ENCODE measurements at regions not wholly inside any gene's neighbourhood (a gene's known extent, or its start where the extent isn't known, plus 50 kb on each side); places are given as distances from the start of the nearest gene placed in this dataset.
"Not testable (repeated sequence)": the region's sequence is repeated elsewhere in the genome, so short reads cannot be mapped to it uniquely, and the experiment has no call there.

DNA sequence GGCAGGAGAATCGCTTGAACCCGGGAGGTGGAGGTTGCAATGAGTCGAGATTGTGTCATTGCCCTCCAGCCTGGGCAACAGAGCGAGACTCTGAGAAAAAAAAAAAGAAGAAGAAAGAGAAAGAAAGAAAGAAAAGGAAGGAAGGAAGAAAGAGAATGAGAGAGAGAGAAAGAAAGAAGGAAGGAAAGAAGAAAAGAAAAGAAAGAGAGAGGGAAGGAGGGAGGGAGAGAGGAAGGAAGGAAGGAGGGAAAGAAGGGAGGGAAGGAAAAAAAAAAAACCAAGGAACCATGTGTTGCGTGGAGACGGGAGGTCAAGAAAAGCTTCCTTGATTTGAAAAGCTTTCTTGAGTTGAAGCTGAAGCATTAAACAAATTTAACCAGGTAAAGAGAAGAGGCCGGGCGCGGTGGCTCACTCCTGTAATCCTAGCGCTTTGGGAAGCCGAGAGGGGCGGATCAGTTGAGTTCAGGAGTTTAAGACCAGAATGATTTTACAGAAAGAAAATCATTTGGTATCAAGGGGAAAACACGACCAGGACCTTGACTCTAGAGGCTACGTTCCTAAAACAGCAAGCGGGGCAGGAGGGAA, 90.5 kb upstream of the PRSS16 start:
- no peak for DNase-seq (ENCODE audit: low read depth in 1 of 2, low spot score in 1 of 2)

GRCh38 chr6:27157459-27158315, 89.8 kb upstream of the PRSS16 start:
- peak; percentile 67 to 70 for DNase-seq (ENCODE audit: low read depth in 1 of 2, low spot score in 1 of 2)

DNA sequence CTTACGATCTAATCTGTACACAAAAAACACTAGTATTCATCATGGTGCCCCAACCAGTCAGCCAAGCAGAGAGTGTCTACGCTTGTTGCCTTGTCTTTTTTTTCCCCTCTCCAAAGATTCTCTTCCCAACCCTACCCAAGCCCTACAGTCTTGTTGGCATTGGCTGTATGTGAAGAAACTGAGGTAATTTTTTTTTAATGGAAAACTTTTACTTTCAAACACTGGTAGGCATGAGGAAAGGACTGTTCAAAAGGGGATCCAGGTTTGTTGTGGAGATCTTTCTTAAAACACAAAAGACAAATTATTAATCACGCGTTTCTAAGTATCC, 89.2 kb upstream of the PRSS16 start:
- DNase-seq (ENCODE audit: low read depth in 1 of 2, low spot score in 1 of 2) = no peak

GRCh38 chr6:27159725-27160124, 87.8 kb upstream of the PRSS16 start:
- DNase-seq (ENCODE audit: low read depth in 1 of 2, low spot score in 1 of 2) = no peak

- no peak for DNase-seq (ENCODE audit: low read depth in 1 of 2, low spot score in 1 of 2)
These were observed 86.4 kb upstream of the PRSS16 start for GRCh38 chr6:27161115-27161514.

DNA sequence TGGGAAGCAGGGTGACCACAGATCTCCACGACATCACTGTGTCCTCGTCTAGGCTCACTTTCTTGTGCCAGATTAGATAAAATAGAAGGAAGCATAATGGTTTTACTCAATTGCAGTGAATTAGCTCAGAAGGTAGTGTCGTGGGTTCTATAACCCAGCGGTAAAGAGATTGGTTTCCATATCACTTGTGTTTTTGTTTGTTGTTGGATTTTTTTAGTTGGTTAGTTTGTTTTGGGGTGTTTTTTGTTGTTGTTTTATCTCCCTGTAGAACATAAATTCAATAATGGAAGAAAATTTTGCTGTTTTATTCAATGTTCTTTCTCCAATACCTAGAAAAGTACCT, 85.9 kb upstream of the PRSS16 start:
- no peak for DNase-seq (ENCODE audit: low read depth in 1 of 2, low spot score in 1 of 2)

DNA sequence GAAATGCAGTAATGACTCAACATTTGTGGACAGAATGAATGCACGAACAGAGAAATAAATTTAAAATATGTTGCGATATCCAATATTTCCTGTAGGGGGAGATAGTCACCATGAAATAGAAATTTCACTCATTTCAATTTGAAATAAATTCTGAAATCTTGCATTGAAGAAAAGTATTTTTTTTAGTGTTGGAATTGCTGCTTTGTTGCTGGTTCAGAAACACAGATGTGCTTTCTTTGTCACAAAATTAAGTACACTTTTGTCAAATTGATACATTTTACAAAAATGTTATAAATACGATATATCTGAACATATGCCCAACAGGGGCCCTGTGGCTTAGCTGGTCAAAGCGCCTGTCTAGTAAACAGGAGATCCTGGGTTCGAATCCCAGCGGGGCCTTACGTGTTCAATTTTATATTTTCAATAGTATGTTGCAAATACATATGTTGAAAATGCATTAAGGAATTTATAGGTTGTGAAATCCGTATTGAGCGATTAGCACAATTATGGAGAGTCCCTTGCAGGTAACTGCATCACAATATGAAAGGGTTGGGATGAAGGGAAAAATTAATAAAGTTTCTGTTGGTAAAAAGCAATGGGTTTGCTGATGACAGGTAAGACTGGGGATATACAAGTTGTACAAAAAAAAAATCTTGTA, 85.4 kb upstream of the PRSS16 start:
- DNase-seq (ENCODE audit: low read depth in 1 of 2, low spot score in 1 of 2) = no peak

DNA sequence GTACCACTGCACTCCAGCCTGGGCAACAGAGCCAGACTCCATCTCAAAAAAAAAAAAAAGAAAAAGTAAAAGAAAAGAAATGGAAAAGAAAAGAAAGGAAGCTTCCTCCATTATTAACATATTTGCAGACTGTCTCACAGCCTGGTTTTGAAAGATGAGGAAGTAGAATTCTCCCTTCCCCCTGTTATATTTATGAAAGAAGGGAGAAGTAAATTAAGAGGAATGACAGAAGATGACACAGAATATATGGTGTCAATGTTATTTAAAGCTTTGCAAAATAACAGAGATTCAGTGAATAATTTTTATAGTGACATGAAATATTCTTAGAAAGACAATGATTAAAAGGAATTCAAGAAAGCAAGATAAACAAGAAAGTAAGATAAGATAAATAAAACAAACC, 83.7 kb upstream of the PRSS16 start:
- no peak for DNase-seq (ENCODE audit: low read depth in 1 of 2, low spot score in 1 of 2)

GRCh38 chr6:27168108-27168507, 79.4 kb upstream of the PRSS16 start:
- no peak for DNase-seq (ENCODE audit: low read depth in 1 of 2, low spot score in 1 of 2)

DNA sequence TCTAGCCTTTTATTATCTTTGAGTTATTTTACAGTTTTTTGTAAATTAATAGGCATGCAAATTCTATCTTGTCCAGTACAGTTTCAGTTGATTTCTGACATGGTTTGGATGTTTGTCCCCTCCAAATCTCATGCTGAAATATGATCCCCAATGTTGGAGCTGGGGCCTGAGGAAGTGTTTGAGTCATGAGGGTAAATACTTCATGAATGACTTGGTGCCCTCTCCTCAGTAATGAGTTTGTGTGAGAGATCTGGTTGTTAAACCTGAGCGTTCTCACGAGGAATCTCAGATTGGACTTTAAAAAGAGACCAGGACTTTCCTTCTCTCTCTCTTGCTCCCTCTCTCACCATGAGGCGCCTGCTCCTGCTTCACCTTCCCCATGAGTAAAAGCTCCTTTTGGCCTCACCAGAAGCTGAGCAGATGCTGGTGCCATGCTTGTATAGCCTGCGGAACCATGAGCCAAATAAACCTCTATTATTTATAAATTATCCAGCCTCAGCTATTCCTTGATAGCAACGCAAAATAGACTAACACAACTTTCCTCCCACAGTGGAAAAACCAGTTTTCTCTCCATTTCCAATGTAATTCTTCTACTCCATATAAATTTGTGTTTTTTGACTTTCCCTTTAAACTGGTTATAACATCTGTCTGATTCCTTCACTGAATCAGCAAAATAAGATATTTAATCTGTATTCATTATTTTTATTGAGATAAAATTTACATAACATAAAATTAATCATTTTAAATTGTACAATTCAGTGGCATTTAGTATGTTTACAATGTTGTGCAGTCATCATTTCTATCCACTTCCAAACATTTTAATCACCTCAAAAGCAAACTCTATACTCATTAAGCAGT, 78.7 kb upstream of the PRSS16 start:
- no peak for DNase-seq (ENCODE audit: low read depth in 1 of 2, low spot score in 1 of 2)

GRCh38 chr6:27172524-27173231, 74.8 kb upstream of the PRSS16 start:
- not testable (repeated sequence) for DNase-seq (ENCODE audit: low read depth in 1 of 2, low spot score in 1 of 2)

- DNase-seq (ENCODE audit: low read depth in 1 of 2, low spot score in 1 of 2) = not testable (repeated sequence)
These were observed 74.3 kb upstream of the PRSS16 start for GRCh38 chr6:27173232-27173601.

DNA sequence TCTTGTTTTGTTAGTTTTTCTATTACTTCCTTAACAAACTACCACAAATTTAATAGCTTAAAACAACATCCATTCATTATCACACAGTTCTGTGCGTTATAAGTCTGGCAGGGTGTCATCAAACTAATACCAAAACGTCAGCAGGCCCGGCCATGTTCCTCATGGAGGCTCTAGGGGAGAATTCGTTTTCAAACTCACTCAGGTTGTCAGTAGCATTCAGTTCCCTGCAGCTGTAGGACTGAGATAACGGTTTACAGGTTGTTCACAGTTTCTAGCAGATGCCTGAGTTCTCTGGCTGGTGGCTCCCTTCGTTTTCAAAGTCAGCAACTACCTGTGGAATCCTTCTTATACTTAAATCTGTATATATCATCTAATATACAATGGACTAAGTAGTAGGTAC, 72.5 kb upstream of the PRSS16 start:
- no peak for DNase-seq (ENCODE audit: low read depth in 1 of 2, low spot score in 1 of 2)

DNA sequence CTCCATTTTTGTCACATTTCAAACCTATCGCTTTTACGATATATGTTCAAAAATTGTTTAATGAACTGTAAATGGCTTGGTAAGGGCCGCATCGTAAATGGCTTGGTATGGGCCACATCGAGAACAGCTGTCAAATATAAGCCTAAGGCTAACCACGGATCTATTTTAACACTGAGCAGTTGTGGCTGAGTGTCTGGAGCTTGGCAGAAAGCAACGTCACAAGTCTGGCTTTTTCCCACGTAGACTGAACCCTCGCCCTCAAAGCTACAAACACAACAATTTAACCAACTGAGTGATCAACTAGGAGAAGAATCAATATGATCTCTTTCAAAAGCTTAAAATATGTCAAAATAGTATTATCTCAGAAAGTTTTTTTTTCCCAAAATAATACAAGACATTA, 71.4 kb upstream of the PRSS16 start:
- no peak for DNase-seq (ENCODE audit: low read depth in 1 of 2, low spot score in 1 of 2)

GRCh38 chr6:27176523-27177484, 70.7 kb upstream of the PRSS16 start:
- DNase-seq (ENCODE audit: low read depth in 1 of 2, low spot score in 1 of 2) = peak; percentile 37 to 62

DNA sequence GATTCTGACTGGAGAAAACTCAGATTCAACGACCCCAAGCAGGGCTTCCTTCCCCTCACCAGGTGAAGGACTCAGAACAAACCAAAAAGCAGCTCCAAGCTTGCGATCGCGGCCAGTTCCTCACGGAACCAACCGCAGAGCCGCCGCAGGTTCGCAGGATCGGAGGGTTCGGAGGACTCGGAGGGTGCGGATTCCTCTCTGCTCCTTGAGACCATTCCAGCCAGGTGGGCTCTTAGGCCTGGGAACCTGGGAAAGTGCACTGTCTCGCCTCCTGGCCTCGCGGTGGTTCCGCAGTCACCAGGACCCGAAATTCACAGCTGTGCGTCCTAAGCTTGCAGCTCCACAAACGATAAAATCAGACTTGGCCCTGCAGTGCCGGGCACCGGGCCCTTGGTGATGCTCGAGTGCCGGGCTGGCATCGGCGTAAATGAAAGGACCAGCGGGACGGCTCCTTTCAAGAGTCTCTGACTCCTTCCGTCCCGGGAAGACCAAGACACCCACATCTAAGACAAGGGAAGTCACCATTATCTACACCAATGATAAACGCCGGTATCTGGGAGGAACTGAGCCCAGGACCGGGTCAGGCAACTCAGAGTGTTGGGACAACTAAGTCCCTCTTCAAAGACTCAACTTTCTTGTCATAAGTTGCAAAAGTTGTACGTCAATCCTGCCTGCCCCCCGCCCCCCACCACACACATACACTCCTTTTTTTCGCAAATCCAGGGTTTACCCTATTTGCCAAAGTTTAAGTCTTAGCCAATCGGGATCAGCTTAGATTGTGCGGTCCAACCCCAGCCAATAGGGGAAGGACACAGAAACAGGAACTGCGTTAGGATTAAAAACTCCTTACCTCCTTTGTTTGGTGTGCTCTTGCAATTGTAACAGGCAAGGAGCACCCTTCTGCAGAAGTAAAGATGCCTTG, 69.8 kb upstream of the PRSS16 start:
- peak; percentile 47 to 52 for DNase-seq (ENCODE audit: low read depth in 1 of 2, low spot score in 1 of 2)

GRCh38 chr6:27178407-27178730, 69.1 kb upstream of the PRSS16 start:
- no peak for DNase-seq (ENCODE audit: low read depth in 1 of 2, low spot score in 1 of 2)

GRCh38 chr6:27178860-27179259, 68.6 kb upstream of the PRSS16 start:
- no peak for DNase-seq (ENCODE audit: low read depth in 1 of 2, low spot score in 1 of 2)
